ENCODE measurements at regions not wholly inside any gene's neighbourhood (a gene's known extent, or its start where the extent isn't known, plus 50 kb on each side); places are given as distances from the start of the nearest gene placed in this dataset.

- Histone ChIP-seq H3K36me3 (no peaks in the 10 kb centered on the region), H3K27me3 (no peaks in the 10 kb centered on the region), H3K4me1 (peaks cover 45 to 55% (median 53%) of the 10 kb centered on the region in 3 donors), H3K9me3 (no peaks in the 10 kb centered on the region), H3K4me3 (peak overlapping the region in 2 of 4 donors; percentile 17 to 22), H3K27ac (peak overlapping the region; percentile 54 to 84 (median 72))
- FAIRE-seq (peak; percentile 47), DNase-seq (peak in 3 of 6 donors; percentile 37 to 46 (median 43)), ATAC-seq (peak; percentile 56 to 62 (median 57))
- intact Hi-C loops (cut with DNase I), result no loop called here
- no peak for TF ChIP-seq CTCF (IDR thresholded peaks at IDR 0.05)
- 5 to 10% methylated on average over 1 of the region's 1 CpG for WGBS, 2 donors
These were observed 81.2 kb downstream of the BTG1 start for GRCh38 chr12:92064422-92064821.

- Histone ChIP-seq H3K27me3 (no peaks in the 10 kb centered on the region), H3K4me1 (peaks cover 38 to 47% (median 45%) of the 10 kb centered on the region in 3 donors), H3K27ac (peak overlapping the region; percentile 54 to 84 (median 72)), H3K36me3 (no peaks in the 10 kb centered on the region), H3K9me3 (no peaks in the 10 kb centered on the region), H3K4me3 (no peak overlapping the region)
- FAIRE-seq, result no peak
- WGBS, 2 donors, result 19 to 23% methylated on average over 3 of the region's 3 CpGs
- intact Hi-C loops (cut with DNase I), result no loop called here
- peak in 3 of 4 donors; percentile 17 to 39 (median 29) for ATAC-seq
- TF ChIP-seq CTCF (IDR thresholded peaks at IDR 0.05), result no peak
- no peak for DNase-seq
These were observed 82.0 kb downstream of the BTG1 start for GRCh38 chr12:92063641-92064040.

- FAIRE-seq (no peak), ATAC-seq (no peak), DNase-seq (no peak)
- 40 to 59% methylated on average over 6 of the region's 6 CpGs for whole genome bisulfite sequencing, 2 donors
- no peaks in the 10 kb centered on the region for H3K27me3 ChIP-seq
- H3K4me3 ChIP-seq, result no peak overlapping the region
- H3K9me3 ChIP-seq, result no peaks in the 10 kb centered on the region
- no peaks in the 10 kb centered on the region for H3K36me3 ChIP-seq
- no peak for TF ChIP-seq CTCF (IDR thresholded peaks at IDR 0.05)
- peaks cover 33 to 39% (median 37%) of the 10 kb centered on the region in 3 donors for H3K4me1 ChIP-seq
- intact Hi-C loops (cut with DNase I), result no loop called here
- H3K27ac ChIP-seq, result peak overlapping the region in 2 of 4 donors; percentile 82 to 84
These were observed 82.8 kb downstream of the BTG1 start for GRCh38 chr12:92062539-92063493.

- no peak for TF ChIP-seq CTCF (IDR thresholded peaks at IDR 0.05)
- no peaks in the 10 kb centered on the region for H3K9me3 ChIP-seq
These were observed 84.6 kb downstream of the BTG1 start for GRCh38 chr12:92061061-92061460.

GRCh38 chr12:92059960-92060359, 85.7 kb downstream of the BTG1 start:
- Histone ChIP-seq H3K27me3 (no peaks in the 10 kb centered on the region), H3K27ac (no peak overlapping the region), H3K9me3 (no peaks in the 10 kb centered on the region), H3K4me3 (no peak overlapping the region), H3K36me3 (no peaks in the 10 kb centered on the region), H3K4me1 (peaks cover 26 to 30% (median 29%) of the 10 kb centered on the region in 3 donors)
- intact Hi-C loops (cut with DNase I), result no loop called here
- no peak for TF ChIP-seq CTCF (IDR thresholded peaks at IDR 0.05)
- no peak for DNase-seq
- 92 to 97% methylated on average over 2 of the region's 2 CpGs for WGBS, 2 donors
- FAIRE-seq, result no peak
- no peak for ATAC-seq

More at GRCh38 chr12:92061061-92061460, 84.6 kb downstream of the BTG1 start:
- H3K27me3 ChIP-seq, result no peaks in the 10 kb centered on the region
- peaks cover 32 to 37% (median 34%) of the 10 kb centered on the region in 3 donors for H3K4me1 ChIP-seq
- no peak overlapping the region for H3K27ac ChIP-seq
- H3K4me3 ChIP-seq, result no peak overlapping the region
- DNase-seq (no peak), FAIRE-seq (no peak), ATAC-seq (no peak)
- intact Hi-C loops (cut with DNase I), result no loop called here
- no peaks in the 10 kb centered on the region for H3K36me3 ChIP-seq

Measured in pancreas (tissue), 10 donors.